WTC11 (cell line): ENCODE measurements at regions not wholly inside any gene's neighbourhood (a gene's known extent, or its start where the extent isn't known, plus 50 kb on each side); places are given as distances from the start of the nearest gene placed in this dataset. TPM values are rescaled to one million over a fixed set of nuclear protein-coding genes. Genes with fewer than 3 reads are reported as not detected.
"Not testable (repeated sequence)": the region's sequence is repeated elsewhere in the genome, so short reads cannot be mapped to it uniquely, and the experiment has no call there.

ENCODE experiments used
- ATAC-seq: fragments of 200-7000 bp; cut with Tn5 transposase; 2 replicates; pipeline ENCODE4 v1.10.0; 2021; ENCODE audit warnings: mild to moderate bottlenecking, moderate library complexity
- CTCF ChIA-PET: fragments of 300-600 bp; sonication (Branson Sonifier 250); formaldehyde crosslinking; loops from one replicate; lab custom pipeline; 2021; ENCODE audit warnings: antibody characterized with exemption; lab: Charles Lee
- POLR2A ChIA-PET: fragments of 350-600 bp; sonication (Branson Sonifier 250); formaldehyde crosslinking; loops from one replicate; lab custom pipeline; 2021; ENCODE audit warnings: antibody characterized with exemption; lab: Charles Lee
- DNase-seq: peaks from one replicate; pipeline ENCODE4 v3.0.0; 2021; ENCODE audit warnings: low spot score
- H3K27ac Mint-ChIP-seq: 2 replicates; pipeline ENCODE4 v1.8.0; 2021; ENCODE audit warnings: mixed read lengths
- H3K27me3 Mint-ChIP-seq: 2 replicates; pipeline ENCODE4 v1.8.0; 2021; ENCODE audit warnings: low read depth, mild to moderate bottlenecking, moderate library complexity, mixed read lengths
- H3K36me3 Mint-ChIP-seq: 2 replicates; pipeline ENCODE4 v1.8.0; 2021; ENCODE audit warnings: mixed read lengths
- H3K4me1 Mint-ChIP-seq: 2 replicates; pipeline ENCODE4 v1.8.0; 2022; ENCODE audit warnings: mixed read lengths
- H3K4me3 Mint-ChIP-seq: 2 replicates; pipeline ENCODE4 v1.8.0; 2021; ENCODE audit warnings: mild to moderate bottlenecking, moderate library complexity, mixed read lengths
- H3K9me3 Mint-ChIP-seq: 2 replicates; pipeline ENCODE4 v1.8.0; 2021; ENCODE audit warnings: mixed read lengths
- HMGXB4 ChIP-seq: sonication (generic); formaldehyde crosslinking; IDR thresholded peaks from 2 replicates; pipeline ENCODE4 v1.8.1; 2023; ENCODE audit warnings: mild to moderate bottlenecking, moderate library complexity, missing genetic modification reagents
- MLX ChIP-seq: sonication (generic); formaldehyde crosslinking; IDR thresholded peaks from 2 replicates; pipeline ENCODE4 v1.8.1; 2023; ENCODE audit warnings: mild to moderate bottlenecking, missing genetic modification reagents, moderate library complexity
- microRNA-seq: library from miRNA; unstranded; fragments of <30 nt; microRNA quantifications from one replicate; pipeline ENCODE4 v1.2.0, GENCODE V29; 2022; ENCODE audit warnings: borderline number of aligned reads
- TF ChIP-seq, protein P1 (sequence below): sonication (generic); formaldehyde crosslinking; IDR thresholded peaks from 2 replicates; pipeline ENCODE4 v1.8.0; 2023; ENCODE audit warnings: missing genetic modification reagents
- TF ChIP-seq, protein P2 (sequence below): sonication (generic); formaldehyde crosslinking; IDR thresholded peaks from 2 replicates; pipeline ENCODE4 v1.8.1; 2022; ENCODE audit warnings: mild to moderate bottlenecking, missing genetic modification reagents, moderate library complexity, borderline replicate concordance

- Mint-ChIP-seq H3K4me1 (peaks cover 14% of the 10 kb centered on the region), H3K9me3 (peaks cover 28% of the 10 kb centered on the region)
- H3K4me3 Mint-ChIP-seq, POLR2A ChIA-PET, H3K27ac Mint-ChIP-seq, ATAC-seq, H3K36me3 Mint-ChIP-seq, H3K27me3 Mint-ChIP-seq, CTCF ChIA-PET, DNase-seq: not testable (repeated sequence)
Measured at GRCh38 chr2:132365963-132366362, 50.6 kb upstream of the GPR39 start.

DNA sequence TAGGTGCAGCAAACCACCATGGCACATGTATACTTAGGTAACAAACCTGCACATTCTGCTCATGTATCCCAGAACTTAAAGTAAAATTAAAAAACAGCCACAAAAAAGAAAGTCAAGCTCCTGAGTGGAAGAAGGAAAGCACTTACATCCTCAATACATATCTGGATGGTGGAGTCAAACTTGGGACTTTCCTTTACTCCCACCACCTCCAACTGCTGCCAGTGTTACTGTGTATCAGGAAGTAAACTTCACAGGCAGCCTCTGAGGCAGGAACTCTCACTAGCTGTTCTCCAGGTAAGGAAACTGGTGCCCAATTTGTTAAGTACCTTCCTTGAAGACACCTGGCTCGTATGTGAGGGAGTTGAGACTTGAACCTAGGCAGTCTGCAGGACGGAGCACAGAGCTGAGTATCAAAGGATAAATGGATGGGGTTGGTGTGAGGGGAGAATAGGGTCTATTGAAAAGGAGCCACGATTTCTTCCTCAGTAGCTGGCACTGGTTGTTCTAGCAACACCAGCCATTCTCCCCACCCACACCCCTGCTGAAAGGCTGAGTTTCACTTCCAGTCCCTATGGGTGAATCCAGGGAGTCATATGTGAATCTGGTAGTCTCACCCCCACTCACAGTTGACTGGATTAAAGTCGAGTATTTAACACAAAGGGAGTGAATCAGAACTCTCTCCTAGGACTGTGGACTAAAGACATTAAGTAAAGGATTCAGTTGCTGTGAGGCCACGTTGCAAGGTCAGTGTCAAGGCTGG lies 50.0 kb upstream of the GPR39 start:
- TF ChIP-seq HMGXB4 (CRISPR knock-in tag) (no peak), MLX (CRISPR knock-in tag) (no peak)
- TF ChIP-seq, protein P1, sequence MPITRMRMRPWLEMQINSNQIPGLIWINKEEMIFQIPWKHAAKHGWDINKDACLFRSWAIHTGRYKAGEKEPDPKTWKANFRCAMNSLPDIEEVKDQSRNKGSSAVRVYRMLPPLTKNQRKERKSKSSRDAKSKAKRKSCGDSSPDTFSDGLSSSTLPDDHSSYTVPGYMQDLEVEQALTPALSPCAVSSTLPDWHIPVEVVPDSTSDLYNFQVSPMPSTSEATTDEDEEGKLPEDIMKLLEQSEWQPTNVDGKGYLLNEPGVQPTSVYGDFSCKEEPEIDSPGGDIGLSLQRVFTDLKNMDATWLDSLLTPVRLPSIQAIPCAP (CRISPR knock-in tag) = no peak
- TF ChIP-seq, protein P2, sequence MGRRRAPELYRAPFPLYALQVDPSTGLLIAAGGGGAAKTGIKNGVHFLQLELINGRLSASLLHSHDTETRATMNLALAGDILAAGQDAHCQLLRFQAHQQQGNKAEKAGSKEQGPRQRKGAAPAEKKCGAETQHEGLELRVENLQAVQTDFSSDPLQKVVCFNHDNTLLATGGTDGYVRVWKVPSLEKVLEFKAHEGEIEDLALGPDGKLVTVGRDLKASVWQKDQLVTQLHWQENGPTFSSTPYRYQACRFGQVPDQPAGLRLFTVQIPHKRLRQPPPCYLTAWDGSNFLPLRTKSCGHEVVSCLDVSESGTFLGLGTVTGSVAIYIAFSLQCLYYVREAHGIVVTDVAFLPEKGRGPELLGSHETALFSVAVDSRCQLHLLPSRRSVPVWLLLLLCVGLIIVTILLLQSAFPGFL (CRISPR knock-in tag) = no peak
- TF ChIP-seq, all 79 proteins: peak for 0
- H3K27ac Mint-ChIP-seq = no peak overlapping the region
- H3K4me1 Mint-ChIP-seq = peaks cover 13% of the 10 kb centered on the region
- DNase-seq (no peak), ATAC-seq (no peak)
- no peaks in the 10 kb centered on the region for H3K27me3 Mint-ChIP-seq
- ChIA-PET POLR2A (interaction anchor here (0.8 kb wide), 1 partner anchor 15 kb away, joined by 3 read pairs; no protein-coding TSS in a partner anchor), CTCF (interaction anchor here (1.0 to 1.3 kb wide), 2 partner anchors 18 to 330 kb away, joined by 4 read pairs; no protein-coding TSS in a partner anchor)
- peaks cover 5% of the 10 kb centered on the region for H3K36me3 Mint-ChIP-seq
- H3K4me3 Mint-ChIP-seq = no peak overlapping the region
- H3K9me3 Mint-ChIP-seq = peaks cover 28% of the 10 kb centered on the region

Small RNA genes in the stretch of these regions (microRNA-seq; reads per million reads assigned to microRNA genes)
- not detected for gene MIR663B
